Dermis microvascular lymphatic vessel endothelial cell (primary cell): ENCODE measurements at regions not wholly inside any gene's neighbourhood (a gene's known extent, or its start where the extent isn't known, plus 50 kb on each side); places are given as distances from the start of the nearest gene placed in this dataset.

Experiments
- DNase-seq, 2 donors: peaks; one replicate each; pipeline versions ENCODE4 v3.0.0 to v3.0.0-alpha.2; 2010; ENCODE audit warnings: low read depth in 2 of 2

DNA sequence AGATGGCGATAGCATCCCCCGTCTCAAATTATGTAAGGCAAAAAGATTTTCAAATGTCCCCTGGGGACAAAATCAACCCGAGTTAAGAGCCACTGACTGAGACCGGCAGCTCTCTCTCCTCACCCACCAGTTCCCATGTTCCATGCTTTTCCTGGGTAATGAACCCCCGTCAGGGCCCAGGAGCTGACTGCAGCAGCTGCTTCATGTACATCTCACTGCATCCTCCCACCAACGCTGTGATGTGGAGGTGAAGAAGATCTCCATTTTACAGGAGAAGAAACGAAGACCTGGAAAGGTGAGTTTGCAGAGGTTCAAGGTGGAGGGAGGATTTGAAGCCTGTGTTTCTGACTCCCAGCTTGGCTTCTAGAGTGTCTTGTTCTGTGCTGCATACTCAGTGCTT is 481.1 kb downstream of the MIAT start:
- DNase-seq: no peak

DNA sequence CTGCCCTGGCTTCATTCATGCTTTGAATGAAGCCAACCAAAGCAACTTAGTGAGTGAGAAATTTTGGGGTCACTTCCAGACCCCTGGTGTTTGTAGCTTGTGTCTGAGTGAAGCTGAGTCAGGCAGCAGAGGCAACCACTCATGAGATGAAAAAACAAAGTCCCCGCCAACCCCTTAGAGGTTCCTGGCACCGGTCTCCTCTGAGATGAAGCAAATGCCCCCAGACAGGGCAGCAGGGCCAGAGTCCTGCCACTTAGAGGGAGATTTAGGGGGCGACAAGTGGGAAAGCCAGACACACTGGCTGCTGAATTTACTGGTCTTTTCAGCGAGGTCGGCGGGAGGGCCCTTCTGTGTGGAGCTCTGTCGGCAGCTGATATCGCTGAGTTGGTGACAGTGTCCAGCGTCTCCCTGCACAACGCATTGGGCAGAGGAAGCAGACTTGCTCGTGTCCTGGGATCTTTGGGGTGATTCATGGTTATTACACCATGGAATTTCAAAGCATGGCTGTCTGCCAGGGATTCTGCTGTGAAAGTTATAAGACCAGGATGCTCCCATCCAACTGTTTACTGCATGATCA is 482.6 kb downstream of the MIAT start:
- DNase-seq: peak in 1 of 2 donors; percentile 76

- DNase-seq: no peak
Observed at GRCh38 chr22:27142286-27142685, 484.9 kb downstream of the MIAT start.

- no peak for DNase-seq
Observed at GRCh38 chr22:27144321-27144720, 486.9 kb downstream of the MIAT start.

GRCh38 chr22:27146866-27147633 is 489.7 kb downstream of the MIAT start:
- DNase-seq: no peak

- DNase-seq: no peak
Observed at GRCh38 chr22:27148055-27148454, 490.7 kb downstream of the MIAT start.

DNA sequence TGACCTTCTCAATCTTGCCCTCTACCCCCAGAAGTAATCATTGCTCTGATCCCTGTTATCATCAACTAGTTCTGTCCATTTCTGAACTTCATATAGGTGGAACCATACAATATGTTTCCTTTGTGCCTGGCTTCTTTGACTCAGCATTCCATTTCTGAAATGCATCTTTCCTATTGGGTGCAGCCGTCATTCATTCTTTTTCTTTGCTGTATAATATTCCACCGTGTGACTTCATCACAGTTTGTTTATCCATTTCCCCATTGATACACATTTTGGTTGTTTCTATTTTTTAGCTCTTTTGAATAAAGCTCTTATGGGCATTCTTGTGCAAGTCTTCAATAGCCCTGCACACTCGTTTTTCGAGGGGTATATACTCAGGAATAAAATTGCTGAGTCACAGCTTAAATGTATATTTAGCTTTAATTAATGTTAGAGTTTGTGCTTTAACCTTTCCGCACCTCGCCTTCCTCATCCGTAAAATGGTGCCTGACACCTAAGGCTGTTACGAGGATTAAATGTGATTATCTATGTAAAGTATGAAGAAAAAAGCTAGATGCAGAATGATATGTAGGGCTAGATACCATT is 491.6 kb downstream of the MIAT start:
- DNase-seq: no peak

GRCh38 chr22:27149921-27150543 is 492.6 kb downstream of the MIAT start:
- peak; percentile 21 to 42 for DNase-seq

DNA sequence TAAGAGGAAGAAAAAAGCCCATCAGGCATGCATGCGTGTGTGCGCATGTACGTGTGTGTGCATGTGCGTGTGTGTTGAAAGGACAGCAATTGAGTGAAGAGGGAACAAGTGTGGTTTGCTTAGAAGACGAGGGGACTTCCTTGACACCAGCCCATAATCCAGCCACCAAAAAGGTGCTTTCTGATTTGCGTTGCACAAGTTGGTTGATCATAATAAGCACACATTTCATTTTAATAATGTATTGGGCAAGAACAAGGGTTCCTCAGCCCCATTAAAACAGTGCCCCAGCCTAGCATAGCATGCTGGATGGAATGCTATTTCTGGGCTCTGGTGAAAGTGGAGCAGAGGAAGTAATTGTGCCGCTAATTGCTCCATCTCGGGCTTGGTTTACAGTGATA is 493.2 kb downstream of the MIAT start:
- no peak for DNase-seq

DNA sequence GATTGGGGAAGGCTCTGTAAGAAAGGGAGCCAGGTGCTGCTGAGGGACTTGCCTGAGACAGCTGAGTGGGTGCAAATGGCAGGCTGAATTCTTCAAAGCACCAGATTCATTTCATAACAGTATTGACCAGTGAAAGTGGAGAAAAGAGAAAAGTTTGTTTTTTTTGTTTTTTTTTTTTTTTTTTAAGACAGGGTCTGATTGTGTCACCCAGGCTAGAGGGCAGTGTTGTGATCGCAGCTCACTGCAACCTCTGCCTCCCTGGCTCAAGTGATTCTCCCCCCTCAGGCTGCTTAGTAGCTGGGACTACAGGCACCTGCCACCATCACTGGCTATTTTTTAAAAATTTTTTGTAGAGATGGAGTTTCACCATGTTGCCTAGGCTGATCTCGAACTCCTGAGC is 494.0 kb downstream of the MIAT start:
- peak in 1 of 2 donors; percentile 43 for DNase-seq

DNA sequence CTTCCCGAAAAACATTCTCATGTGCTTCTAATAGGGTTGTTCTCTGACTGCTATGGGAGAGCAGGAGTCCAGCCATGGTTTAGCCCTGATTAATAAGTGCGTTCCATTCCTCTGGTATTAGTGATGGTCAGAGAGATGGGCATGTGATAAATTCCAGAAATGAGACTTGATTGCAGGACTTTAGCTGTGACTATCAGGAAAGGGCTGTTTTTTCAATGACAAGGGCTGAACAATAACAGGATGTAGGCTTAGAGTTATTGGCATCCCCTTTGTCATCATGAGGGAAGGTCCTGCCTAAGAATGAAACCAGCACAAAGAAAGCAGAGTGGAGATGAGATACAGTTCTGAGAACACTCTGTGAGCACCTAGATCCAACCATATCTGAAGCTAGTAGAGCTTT is 494.6 kb downstream of the MIAT start:
- DNase-seq: peak; percentile 60 to 89

GRCh38 chr22:27152883-27153282 is 495.5 kb downstream of the MIAT start:
- DNase-seq: no peak

DNA sequence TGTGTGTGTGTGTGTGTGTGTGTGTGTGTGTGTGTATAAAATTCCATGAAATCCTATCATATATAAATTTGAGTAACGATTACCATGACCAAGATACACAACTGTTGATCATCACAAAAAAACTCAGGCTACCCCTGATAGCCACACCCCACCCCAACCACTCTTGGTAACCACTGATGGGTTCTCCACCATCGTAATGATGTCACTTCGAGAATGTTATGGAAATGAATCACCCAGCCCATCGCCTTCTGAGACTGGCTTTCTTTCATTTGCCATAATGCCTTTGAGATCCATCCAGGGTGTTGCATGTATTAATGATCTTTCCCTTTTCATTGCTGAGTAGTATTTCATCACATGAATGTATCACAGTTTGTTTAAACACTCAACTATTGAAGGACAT is 496.0 kb downstream of the MIAT start:
- DNase-seq: no peak

- DNase-seq: peak in 1 of 2 donors; percentile 52
Observed at GRCh38 chr22:27154717-27155116, 497.3 kb downstream of the MIAT start.

DNA sequence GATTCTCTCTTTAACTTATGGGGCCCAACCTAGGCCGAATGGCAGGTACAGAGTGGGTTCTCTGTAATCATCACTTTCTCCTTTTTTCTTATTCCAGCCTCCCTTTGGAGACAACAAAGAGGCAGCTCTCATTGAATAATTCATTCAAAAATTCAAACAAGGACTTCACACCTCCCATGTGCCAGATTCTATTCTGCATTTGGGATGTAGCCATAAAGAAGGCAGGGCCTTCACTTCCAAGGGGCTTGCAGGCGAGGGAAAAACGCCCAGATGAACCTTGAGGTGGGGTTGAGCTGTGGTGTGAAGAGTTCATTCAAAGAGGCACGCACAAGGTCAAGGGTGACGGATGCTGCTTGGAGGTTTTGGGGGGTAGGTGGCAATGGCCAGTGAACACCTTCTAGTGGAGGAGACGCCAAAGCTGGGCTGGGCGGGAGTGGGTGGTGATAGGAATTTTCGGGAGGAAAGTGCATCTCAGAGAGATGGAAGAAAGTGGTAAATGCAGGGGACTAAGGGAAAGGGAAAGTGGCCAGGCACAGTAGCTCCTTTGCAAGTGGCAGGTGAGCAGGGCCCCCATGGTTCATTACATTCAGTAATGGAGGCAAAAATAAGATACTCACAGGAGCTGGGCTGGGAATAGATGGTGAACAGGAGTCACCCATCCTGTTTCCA is 499.6 kb downstream of the MIAT start:
- no peak for DNase-seq

DNA sequence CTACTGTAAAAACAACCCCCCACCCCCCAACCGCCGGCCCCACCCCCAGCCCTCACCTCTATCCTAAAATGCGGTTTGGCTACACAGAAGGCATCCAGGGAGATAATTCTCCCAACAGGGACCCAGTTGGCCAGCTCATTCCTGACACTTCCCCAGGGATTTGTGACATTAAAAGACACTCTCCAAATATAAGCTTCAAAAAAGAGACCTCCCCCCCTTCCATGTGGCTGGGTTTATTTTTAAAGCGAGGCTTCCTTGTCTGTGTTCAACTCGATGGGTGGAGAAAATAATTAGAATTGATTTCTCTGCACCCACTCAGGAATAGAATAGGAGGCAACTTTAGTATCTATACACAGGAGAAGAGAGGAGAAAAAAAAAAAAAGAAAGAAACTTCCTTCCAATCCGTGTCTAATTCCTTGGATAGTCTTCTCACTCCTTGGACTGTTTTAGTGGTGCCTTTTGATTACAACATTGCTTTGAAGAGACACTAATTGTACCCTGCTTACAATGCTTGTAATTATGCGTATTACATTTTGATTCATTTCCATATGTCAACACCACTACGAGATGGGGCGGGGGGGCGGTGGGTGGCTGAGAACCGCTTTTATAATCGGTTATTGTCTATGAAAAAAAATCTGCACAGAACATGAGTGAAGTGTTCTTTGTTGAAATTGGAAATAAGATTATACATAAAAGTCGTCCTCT is 500.4 kb downstream of the MIAT start:
- no peak for DNase-seq

DNA sequence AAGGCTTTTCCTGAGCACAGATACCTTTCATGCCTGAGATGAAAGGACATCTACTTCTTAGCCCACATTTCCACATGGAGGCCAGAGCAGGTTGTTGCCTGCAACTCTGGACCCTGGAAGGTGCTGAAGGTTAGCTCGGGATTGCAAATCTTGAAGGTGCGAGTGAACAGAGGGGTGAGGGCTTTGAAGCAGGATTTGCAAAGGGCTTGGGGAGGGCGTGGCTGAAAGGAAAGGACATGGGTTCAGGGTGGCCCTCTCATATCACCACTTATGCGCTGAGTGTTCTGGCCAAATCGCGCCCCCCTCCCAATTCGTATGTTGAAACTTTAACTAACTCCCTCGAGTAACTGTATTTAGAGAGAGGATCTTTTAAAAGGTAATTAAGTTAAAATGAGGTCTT is 501.6 kb downstream of the MIAT start:
- no peak for DNase-seq

GRCh38 chr22:27159716-27160295 is 502.4 kb downstream of the MIAT start:
- DNase-seq: no peak

DNA sequence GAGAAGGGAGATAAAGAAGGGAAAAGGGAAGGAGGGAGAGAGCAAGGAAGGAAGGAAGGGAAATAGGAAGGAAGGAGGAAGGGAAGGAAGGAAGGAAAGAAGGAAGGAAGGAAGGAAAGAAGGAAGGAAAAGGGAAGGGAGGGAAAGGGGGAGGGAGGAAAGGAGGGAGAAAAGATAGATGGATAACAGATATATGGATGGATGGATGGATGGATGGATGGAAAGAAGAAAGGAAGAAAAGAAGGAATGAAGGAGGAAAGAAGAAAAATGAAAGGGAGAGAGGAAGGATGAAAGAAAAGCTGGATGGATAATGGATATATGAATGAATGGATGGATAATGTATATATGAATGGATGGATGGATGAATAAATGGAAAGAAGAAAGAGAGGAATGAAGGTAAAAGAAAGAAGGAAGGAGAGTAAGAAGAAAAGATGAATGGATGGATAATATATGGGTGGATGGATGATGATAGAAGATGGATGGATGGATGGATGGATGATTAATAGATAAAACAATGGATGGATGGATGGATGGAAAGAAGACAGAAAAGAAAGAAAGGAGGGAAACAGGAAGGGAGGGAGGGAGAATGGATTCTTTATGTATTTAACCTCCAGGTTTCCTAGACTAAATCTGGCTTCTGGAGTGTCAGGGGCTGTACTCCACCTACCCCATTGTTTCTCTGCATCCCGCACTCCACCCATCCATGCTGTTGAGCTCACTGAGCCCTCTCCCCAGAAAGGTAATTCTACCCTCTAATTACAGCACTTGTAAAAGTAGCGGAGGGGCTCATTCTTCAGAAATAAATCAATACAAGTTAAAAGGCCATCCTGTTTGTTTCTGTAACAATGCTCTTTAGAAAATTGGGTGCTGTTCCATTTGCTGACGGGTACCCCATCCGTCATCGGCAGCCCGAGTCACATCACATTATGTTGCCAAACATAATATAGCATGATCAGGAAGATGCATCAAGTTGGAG is 506.1 kb downstream of the MIAT start:
- DNase-seq: no peak
